HG03460 (cell line): ENCODE measurements at regions not wholly inside any gene's neighbourhood (a gene's known extent, or its start where the extent isn't known, plus 50 kb on each side); places are given as distances from the start of the nearest gene placed in this dataset.

Experiments
- ATAC-seq: cut with Tn5 transposase; IDR thresholded peaks from one replicate; pipeline ENCODE4 v1.9.1; 2021; ENCODE audit not compliant: unreplicated experiment

DNA sequence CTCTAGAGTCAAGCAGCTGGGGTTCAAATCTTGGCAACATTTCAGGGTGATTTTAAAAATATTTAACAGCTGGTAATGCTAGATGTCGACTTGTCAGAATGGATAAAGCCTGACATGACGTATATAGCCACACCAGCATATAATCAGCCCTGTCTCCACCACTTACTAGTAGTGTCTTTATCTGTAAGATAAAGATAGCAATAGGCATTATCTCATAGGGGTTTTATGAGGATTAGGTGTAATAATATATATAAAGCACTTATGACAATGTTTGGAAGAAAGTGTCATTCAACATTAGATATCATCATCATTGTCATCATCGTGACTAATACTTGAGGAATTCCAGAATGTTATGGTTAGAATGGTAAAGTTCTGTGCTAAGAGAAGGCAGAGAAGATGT, 369.0 kb upstream of the CWC22 start:
- ATAC-seq: no peak

- no peak for ATAC-seq
Observed at GRCh38 chr2:180374502-180375281, 367.6 kb upstream of the CWC22 start.

DNA sequence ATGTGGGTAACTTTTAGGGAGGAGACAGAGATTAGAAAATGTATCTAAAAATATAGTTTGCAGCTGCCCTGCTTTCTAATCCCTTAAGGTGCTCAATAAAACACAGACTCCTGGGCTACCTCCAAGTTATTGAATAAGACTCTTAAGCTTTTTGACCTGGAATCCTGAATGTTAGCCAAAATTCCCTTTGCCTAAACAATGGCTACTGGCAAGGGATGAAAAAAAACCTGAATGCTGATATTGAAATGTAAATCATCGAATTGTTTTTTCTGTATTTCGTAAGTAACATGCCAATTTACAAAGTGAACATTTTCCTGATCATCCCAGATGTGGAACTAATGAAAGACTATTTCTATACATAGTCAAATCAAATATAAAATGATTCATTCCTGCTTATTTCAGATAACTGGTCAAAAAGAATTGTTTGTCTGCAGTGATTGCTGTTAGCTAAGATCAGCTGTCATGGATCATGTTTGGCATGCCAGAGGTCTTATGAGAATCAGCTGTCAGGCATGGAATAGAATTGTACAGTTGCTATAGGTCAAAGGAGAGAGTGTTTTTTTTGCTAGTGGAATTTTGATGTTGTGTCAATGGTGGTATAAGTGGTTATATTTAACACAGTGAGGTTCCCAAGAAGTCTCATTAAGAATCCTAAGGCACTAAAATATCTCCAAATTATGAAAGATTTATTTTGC, 363.6 kb upstream of the CWC22 start:
- no peak for ATAC-seq

DNA sequence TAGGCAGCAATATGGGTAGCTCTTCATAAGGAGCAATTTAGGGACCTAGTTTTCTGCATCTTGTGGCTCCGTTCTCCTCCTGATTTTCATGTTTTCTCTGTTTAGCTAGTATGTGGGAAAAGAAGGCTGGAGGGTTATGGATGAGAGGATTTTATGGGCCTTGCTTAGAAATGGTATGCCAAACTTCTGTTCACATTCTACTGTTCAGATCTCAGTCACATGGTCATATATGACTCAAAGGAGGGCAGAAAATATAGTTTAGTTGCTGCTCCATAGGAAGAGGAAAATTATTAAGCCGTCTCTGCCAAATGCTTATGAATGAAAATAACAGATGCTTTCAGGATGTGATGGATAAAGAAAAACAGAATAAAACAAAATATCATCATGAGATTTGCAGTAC, 361.8 kb upstream of the CWC22 start:
- ATAC-seq: no peak

GRCh38 chr2:180367815-180368214, 360.7 kb upstream of the CWC22 start:
- no peak for ATAC-seq

DNA sequence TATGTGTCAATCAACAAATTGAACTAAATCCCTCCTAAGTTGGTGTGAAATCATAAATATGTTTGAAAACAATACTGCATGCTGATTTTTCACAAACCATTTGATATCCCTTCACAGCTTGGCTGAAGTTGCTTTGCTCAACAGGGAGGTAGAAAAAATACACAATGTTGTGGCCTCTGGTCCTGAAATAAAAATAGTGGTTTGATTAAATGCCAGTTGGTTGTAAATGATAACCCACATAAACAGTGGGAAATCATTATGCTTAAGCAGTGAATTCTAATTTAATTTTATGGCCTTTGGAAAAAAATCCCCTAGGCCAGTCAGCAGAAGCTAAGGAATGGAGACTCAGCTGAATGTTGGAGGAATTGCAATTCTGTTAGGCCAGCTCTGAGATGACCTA, 359.4 kb upstream of the CWC22 start:
- ATAC-seq: no peak

DNA sequence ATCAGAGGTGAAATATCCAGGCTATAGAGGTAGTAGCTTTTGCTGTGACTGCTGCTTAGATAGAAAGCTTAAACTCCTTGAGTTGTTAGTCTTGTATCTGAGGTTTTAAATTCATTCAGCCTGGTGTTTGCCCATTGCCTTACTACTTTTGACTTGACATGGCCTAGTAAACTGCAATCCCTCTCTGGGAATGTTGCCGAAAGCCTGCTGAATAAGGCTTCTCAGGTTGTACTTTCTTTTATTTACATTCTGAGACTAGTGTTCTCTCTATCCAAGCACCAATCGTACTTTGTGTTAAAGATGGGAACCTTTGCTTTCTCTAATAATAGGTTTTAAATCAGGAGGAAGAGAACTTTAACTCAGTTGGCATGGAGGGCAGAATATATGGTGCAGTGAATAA, 357.6 kb upstream of the CWC22 start:
- ATAC-seq: no peak

GRCh38 chr2:180360283-180360618, 353.2 kb upstream of the CWC22 start:
- peak; percentile 40 for ATAC-seq

DNA sequence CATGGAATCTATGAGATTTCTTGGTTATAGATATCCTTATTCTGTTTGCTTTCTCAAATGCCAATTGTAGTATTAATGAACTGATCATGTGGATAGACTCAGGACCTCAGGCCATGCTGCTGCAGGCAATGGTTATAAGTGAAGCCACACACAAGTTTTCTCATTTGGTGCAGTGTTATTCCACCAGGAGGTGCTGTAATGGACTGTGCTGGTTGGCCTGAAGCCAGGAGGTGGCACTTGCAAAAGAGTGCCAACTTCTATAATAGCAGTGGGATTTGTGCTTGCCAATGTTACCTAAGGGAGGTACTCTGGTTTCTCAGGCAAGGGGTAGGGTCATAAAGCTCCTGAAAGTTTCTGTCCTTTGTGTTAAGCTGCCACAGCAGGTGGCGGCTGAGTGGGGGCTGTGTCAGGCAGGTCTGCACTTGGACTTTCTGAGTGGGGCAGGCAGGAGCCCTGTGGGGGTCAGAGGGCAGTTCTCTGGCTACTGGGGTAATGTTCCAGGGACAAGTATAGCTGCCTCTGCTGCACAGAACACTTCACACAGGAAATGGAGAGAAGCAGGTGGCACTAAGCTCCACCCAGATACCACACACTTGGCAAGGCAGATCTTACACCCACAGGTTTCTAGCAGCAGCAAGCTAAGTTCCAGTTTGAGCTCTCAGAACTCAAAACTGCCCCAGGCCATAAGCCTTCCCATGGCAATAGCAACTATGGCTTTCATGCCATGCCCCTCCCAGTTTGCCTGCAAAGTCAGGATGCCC, 352.6 kb upstream of the CWC22 start:
- peak; percentile 95 for ATAC-seq

GRCh38 chr2:180358458-180358857, 351.4 kb upstream of the CWC22 start:
- no peak for ATAC-seq

GRCh38 chr2:180356676-180357075, 349.6 kb upstream of the CWC22 start:
- ATAC-seq: no peak

- ATAC-seq: no peak
Observed at GRCh38 chr2:180352620-180353019, 345.5 kb upstream of the CWC22 start.

GRCh38 chr2:180349809-180350208, 342.7 kb upstream of the CWC22 start:
- ATAC-seq: no peak

DNA sequence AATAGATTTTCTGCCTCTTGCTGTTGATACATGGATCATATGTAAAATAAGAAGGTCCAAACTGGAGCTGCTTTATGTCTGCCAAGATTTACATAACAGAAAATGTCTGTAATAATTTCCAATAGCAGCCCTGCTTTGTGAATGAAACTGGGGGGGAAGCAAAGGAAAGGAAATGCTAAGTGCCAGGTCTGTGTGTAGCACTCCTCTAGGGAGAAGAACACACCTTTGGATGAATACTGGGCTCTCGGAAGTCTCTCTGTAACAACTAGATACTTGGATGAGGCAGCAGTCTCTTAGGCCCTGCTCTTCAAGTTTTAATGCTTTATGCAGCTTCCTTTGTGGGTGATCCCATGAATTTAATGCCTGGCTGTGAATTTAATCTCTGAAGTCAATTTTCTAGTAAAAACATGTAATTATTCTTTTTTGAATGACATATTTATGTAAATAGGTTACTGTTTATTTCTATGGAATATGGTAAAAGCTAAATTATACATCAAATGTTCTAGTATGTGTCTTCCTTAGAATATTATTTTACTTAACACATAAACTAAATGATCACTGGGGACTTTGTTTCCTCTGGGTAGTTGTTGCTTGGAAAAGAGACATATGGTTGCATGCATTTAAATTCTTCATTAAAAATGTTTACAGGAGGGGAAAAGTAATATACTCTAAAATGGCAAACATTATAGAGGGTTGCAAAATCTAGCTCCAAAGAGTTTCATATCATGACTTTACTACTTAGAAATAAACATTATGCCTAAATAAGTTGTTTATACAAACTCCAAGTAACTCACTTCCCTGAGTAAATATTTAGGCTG, 336.6 kb upstream of the CWC22 start:
- ATAC-seq: no peak

DNA sequence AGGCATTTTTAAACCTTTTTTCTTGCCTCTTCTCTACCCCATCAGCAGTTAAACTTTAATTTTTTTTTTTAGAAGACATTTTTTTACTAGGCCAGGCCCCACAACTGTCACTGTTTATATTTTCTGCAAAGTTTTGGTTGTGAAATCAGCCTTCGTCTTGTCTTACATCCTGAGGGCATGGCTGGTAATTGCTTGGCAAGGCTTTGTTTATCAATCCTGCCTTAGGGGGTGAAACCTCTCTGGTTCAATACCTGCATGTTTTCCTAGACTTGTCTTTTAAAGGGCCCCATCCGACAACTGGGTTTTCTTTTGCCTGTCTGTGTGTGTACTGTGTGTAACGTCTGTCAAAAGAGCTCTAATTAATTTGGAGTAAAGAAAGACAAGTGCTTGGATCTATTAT, 330.0 kb upstream of the CWC22 start:
- ATAC-seq: no peak

DNA sequence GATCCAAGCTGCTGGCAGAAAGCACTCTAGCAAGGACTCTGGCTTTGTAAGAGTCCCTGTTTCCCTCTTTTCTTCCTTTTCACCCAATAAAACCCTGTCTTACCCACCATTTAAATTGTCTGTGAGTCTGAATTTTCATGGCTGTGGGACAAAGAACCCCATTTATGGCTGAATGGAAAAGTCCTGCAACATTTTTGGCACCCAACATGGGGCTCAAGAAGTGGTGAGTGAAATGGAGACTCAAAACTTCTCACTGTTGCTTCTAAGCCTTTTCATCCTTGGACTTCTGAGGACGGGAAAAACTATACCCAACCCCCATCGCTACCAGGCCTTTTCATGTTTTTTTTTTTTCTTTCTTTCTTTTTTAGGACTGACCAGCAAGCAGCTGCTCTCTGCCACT, 329.5 kb upstream of the CWC22 start:
- no peak for ATAC-seq

GRCh38 chr2:180334514-180334913, 327.4 kb upstream of the CWC22 start:
- peak; percentile 100 for ATAC-seq

DNA sequence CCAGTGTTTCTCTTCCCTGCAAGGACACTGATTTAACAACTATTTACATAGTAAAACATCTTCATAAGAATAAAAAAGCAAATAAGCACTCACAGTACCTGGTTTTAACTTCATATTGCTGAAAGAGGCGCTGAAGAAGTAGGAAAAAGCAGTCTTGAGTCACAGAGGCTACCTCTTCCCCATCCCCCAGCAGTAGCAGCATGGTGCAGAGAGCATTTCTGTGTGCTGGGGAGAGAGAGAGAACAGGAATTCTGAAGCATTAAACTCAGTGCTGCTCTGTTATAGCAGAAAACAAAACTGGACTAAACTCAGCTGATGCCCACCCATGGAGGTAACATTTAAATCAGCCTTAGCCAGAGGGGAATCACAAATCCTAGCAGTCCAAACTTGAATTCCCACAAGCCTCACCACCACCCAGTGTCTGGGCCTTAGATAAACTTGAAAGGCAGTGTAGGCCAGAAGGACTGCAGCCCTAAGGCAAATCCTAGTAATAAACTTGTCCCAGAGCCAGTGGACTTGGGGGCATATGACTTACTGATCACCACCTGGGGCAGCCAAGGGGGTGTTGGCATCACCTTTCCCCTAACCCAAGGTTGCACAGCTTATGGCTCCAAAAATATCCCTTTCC, 321.8 kb upstream of the CWC22 start:
- ATAC-seq: no peak

GRCh38 chr2:180327185-180327584, 320.1 kb upstream of the CWC22 start:
- ATAC-seq: no peak

DNA sequence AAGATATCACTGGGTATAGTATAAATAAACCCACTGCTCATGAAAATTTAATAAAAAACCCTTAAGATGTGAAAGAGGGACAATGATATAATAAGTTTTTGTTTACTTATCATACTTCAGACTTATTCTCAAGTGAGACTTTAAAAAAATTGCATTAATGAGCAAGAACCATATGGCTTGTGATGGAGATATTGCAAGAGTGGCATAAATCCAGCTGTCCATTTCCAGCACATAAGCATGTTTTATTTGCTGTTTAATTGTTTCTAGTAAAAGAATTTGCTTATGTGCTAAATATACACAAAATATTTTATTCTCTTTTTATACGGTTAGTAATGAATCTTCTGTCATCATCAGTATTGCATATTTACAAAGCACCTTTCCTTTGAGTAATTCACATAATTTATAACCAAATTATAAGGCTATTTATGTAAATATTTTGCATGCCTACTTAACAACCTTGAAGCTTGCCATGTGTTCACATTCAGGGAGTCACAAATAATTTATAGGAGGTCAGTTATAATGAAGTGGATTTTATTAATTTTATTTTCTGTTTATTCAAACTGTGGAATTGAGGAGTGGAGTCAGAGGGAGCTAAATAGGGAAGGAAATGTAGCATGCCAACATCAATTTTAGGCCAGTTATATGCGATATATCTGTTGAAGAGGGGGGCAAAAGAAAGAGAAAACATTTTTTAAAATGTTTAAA, 318.5 kb upstream of the CWC22 start:
- no peak for ATAC-seq
